DLD1 (cell line): ENCODE measurements at regions not wholly inside any gene's neighbourhood (a gene's known extent, or its start where the extent isn't known, plus 50 kb on each side); places are given as distances from the start of the nearest gene placed in this dataset.

ENCODE experiments used
- in situ Hi-C: cut with HindIII; loops from 2 replicates; pipeline ENCODE4 v1.10.0; 2017; ENCODE audit warnings: low sequenced_read_pairs

- in situ Hi-C loops = loop anchor here (25.0 kb wide), 1 partner anchor 161 kb away; no protein-coding TSS in a partner anchor
Observed at GRCh38 chr6:170101281-170102035, 189.4 kb downstream of the DLL1 start.

- in situ Hi-C loops = loop anchor here (25.0 kb wide), 1 partner anchor 162 kb away; no protein-coding TSS in a partner anchor
Observed at GRCh38 chr6:170100046-170100445, 190.8 kb downstream of the DLL1 start.

GRCh38 chr6:170099387-170099786 is 191.5 kb downstream of the DLL1 start:
- in situ Hi-C loops = no loop called here

GRCh38 chr6:170098428-170099170 is 192.3 kb downstream of the DLL1 start:
- in situ Hi-C loops = no loop called here

GRCh38 chr6:170097505-170098427 is 193.1 kb downstream of the DLL1 start:
- in situ Hi-C loops = no loop called here

- in situ Hi-C loops = no loop called here
Observed at GRCh38 chr6:170096803-170097504, 193.9 kb downstream of the DLL1 start.

- in situ Hi-C loops = no loop called here
Observed at GRCh38 chr6:170096191-170096802, 194.6 kb downstream of the DLL1 start.

- in situ Hi-C loops = no loop called here
Observed at GRCh38 chr6:170095273-170095981, 195.5 kb downstream of the DLL1 start.

- in situ Hi-C loops = no loop called here
Observed at GRCh38 chr6:170094686-170095272, 196.1 kb downstream of the DLL1 start.

GRCh38 chr6:170093658-170094596 is 197.0 kb downstream of the DLL1 start:
- in situ Hi-C loops = no loop called here

- in situ Hi-C loops = no loop called here
Observed at GRCh38 chr6:170093276-170093657, 197.6 kb downstream of the DLL1 start.

GRCh38 chr6:170092826-170093225 is 198.1 kb downstream of the DLL1 start:
- in situ Hi-C loops = no loop called here

GRCh38 chr6:170091639-170092579 is 199.0 kb downstream of the DLL1 start:
- in situ Hi-C loops = no loop called here

GRCh38 chr6:170091000-170091638 is 199.8 kb downstream of the DLL1 start:
- in situ Hi-C loops = no loop called here

GRCh38 chr6:170090561-170090960 is 200.3 kb downstream of the DLL1 start:
- in situ Hi-C loops = no loop called here

- in situ Hi-C loops = no loop called here
Observed at GRCh38 chr6:170089963-170090362, 200.9 kb downstream of the DLL1 start.
